Hepatic stellate cell (primary cell): ENCODE measurements at regions not wholly inside any gene's neighbourhood (a gene's known extent, or its start where the extent isn't known, plus 50 kb on each side); places are given as distances from the start of the nearest gene placed in this dataset.

Experiments used
- DNase-seq: peaks from one replicate; pipeline ENCODE4 v3.0.0; 2011; ENCODE audit warnings: low spot score

GRCh38 chr3:83092521-83093221 is 1331.2 kb upstream of the GBE1 start:
- no peak for DNase-seq

- DNase-seq = no peak
These were observed 1314.6 kb upstream of the GBE1 start for GRCh38 chr3:83076041-83076440.

- no peak for DNase-seq
These were observed 1313.0 kb upstream of the GBE1 start for GRCh38 chr3:83074485-83074884.

- no peak for DNase-seq
These were observed 1304.5 kb upstream of the GBE1 start for GRCh38 chr3:83065851-83066460.

- DNase-seq = no peak
These were observed 1302.0 kb upstream of the GBE1 start for GRCh38 chr3:83063446-83063845.

- no peak for DNase-seq
These were observed 1287.1 kb upstream of the GBE1 start for GRCh38 chr3:83048556-83048955.

GRCh38 chr3:83039422-83039821 is 1278.0 kb upstream of the GBE1 start:
- no peak for DNase-seq

GRCh38 chr3:83035704-83036010 is 1274.2 kb upstream of the GBE1 start:
- DNase-seq = no peak

- DNase-seq = no peak
These were observed 1273.6 kb upstream of the GBE1 start for GRCh38 chr3:83034806-83035703.

- DNase-seq = no peak
These were observed 1271.7 kb upstream of the GBE1 start for GRCh38 chr3:83033133-83033532.

GRCh38 chr3:83023086-83023485 is 1261.6 kb upstream of the GBE1 start:
- no peak for DNase-seq

GRCh38 chr3:83011481-83011880 is 1250.0 kb upstream of the GBE1 start:
- no peak for DNase-seq

- DNase-seq = no peak
These were observed 1242.5 kb upstream of the GBE1 start for GRCh38 chr3:83003917-83004316.

GRCh38 chr3:83002869-83003445 is 1241.5 kb upstream of the GBE1 start:
- DNase-seq = no peak

- no peak for DNase-seq
These were observed 1238.3 kb upstream of the GBE1 start for GRCh38 chr3:82999777-83000176.

GRCh38 chr3:82978368-82978767 is 1216.9 kb upstream of the GBE1 start:
- DNase-seq = no peak

- DNase-seq = no peak
These were observed 1216.4 kb upstream of the GBE1 start for GRCh38 chr3:82977871-82978270.

- DNase-seq = no peak
These were observed 1212.3 kb upstream of the GBE1 start for GRCh38 chr3:82973791-82974190.

- no peak for DNase-seq
These were observed 1198.9 kb upstream of the GBE1 start for GRCh38 chr3:82960379-82960778.

- DNase-seq = no peak
These were observed 1196.3 kb upstream of the GBE1 start for GRCh38 chr3:82957696-82958095.

- no peak for DNase-seq
These were observed 1195.6 kb upstream of the GBE1 start for GRCh38 chr3:82957079-82957478.

- no peak for DNase-seq
These were observed 1193.0 kb upstream of the GBE1 start for GRCh38 chr3:82954486-82954885.

GRCh38 chr3:82942041-82942440 is 1180.6 kb upstream of the GBE1 start:
- no peak for DNase-seq
